SH-SY5Y (cell line): ENCODE measurements at regions not wholly inside any gene's neighbourhood (a gene's known extent, or its start where the extent isn't known, plus 50 kb on each side); places are given as distances from the start of the nearest gene placed in this dataset.

Experiments
- GATA2 ChIP-seq: IDR thresholded peaks from 2 replicates; pipeline ENCODE4 v1.6.1; 2011; ENCODE audit warnings: mild to moderate bottlenecking, low read depth, low read length
- GATA3 ChIP-seq: IDR thresholded peaks from 2 replicates; pipeline ENCODE4 v1.6.1; 2011; ENCODE audit warnings: low read depth, mild to moderate bottlenecking, low read length, moderate library complexity

DNA sequence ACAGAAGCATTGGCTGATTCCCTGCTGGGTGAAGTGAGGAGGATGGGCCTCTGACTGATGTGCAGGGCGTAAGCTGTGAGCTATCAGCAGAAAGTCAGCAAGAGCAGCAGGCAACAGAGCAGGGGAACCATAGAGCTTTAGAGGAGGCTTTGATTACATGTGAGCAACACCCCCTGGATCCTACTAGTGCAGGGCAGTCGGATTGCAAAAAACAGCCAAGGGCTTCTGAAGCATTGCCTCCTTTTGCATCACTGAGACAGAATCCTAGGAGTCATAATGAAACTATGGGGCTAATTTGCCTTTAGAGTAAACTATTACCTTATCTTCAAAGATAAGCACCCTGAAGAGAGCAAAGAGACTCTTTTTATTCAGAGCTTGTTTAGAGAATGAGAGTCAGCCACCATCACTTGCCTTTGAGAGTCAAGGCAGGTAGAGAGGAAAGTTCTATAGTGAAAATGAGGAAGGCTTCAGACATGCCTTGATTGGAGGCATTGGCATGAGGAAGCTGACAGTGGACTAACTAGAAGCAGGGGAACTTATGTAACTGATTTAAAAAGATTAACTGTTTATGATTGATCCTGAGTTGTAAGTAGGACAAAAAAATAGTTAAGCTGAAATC lies 420.3 kb downstream of the PDHA2 start:
- TF ChIP-seq GATA2 (no peak), GATA3 (no peak)

DNA sequence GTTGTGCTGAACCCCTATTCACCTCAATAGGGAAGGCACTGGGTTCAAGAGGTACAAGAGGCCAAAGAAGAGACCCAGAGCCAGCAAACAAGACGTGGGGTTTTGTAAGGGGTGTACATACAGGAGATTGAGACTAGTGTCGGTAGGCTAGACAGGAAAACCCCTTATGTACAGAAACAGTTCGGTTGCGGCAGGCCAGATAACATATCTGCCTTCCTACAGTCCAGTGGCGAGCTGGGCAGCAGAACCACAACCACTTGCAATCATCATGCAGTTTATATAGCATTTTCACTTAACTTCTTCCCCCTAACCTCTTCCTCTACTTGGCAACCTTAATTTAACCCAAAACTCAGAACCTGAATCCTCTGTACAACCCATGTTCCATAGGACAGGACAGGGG lies 422.2 kb downstream of the PDHA2 start:
- TF ChIP-seq GATA3, result no peak
- TF ChIP-seq GATA2, result no peak

DNA sequence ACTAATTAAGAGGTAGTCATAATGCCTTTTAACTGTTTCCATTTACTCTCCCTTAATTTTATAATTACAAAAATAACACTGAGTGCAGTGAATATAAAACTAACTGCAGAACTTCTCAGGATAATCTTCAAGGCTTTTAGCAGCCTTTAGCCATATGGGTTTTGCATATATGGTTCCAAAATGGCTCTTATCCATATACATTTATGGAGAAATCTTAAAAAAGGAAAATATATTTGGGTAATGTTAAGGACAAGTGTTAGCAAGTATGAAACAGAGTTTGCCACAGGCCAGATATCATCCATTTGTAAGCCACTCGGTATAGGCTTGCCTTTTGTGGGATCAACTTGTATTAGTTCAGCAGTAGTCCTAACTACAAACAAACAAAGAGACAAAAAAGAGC lies 423.4 kb downstream of the PDHA2 start:
- TF ChIP-seq GATA2 (no peak), GATA3 (no peak)

GRCh38 chr4:96264941-96265463 lies 425.1 kb downstream of the PDHA2 start:
- TF ChIP-seq GATA2 (no peak), GATA3 (no peak)

- TF ChIP-seq GATA2 (no peak), GATA3 (no peak)
These were observed 453.9 kb downstream of the PDHA2 start for GRCh38 chr4:96293806-96294205.

- TF ChIP-seq GATA2 (no peak), GATA3 (no peak)
These were observed 455.3 kb downstream of the PDHA2 start for GRCh38 chr4:96295143-96295741.

- TF ChIP-seq GATA2, result no peak
- no peak for TF ChIP-seq GATA3
These were observed 461.8 kb downstream of the PDHA2 start for GRCh38 chr4:96301715-96302114.

GRCh38 chr4:96305030-96305429 lies 465.1 kb downstream of the PDHA2 start:
- TF ChIP-seq GATA3 (peak; percentile 67), GATA2 (peak; percentile 57; the same call in 1 of the 2 replicates)

- no peak for TF ChIP-seq GATA2
- no peak for TF ChIP-seq GATA3
These were observed 472.3 kb downstream of the PDHA2 start for GRCh38 chr4:96312046-96312685.

GRCh38 chr4:96315815-96316214 lies 475.9 kb downstream of the PDHA2 start:
- no peak for TF ChIP-seq GATA3
- no peak for TF ChIP-seq GATA2

- TF ChIP-seq GATA2, result no peak
- TF ChIP-seq GATA3, result no peak
These were observed 476.9 kb downstream of the PDHA2 start for GRCh38 chr4:96316776-96317175.

DNA sequence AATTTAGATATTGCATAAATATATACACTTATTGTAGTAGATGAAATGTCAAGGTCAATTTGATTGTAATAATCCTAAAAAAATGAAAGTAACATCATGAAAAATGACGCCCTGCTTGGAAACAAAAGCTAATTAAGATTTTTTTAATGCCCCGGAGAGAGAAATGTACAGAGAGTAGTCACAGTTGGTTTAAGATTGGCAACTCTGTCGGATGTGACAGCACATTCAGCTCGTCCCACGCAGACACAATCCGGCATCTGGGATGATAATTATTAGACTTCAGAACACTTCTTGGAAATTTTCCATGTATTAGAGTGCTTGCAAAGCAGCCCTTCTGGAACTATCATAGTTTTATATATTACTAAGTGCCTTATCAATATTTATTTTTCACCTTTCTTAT lies 478.0 kb downstream of the PDHA2 start:
- TF ChIP-seq GATA3 (no peak), GATA2 (no peak)

- TF ChIP-seq GATA3 (no peak), GATA2 (no peak)
These were observed 487.0 kb downstream of the PDHA2 start for GRCh38 chr4:96326846-96327245.

- no peak for TF ChIP-seq GATA2
- no peak for TF ChIP-seq GATA3
These were observed 502.3 kb downstream of the PDHA2 start for GRCh38 chr4:96342196-96342595.

GRCh38 chr4:96342790-96343455 lies 503.0 kb downstream of the PDHA2 start:
- TF ChIP-seq GATA2 (no peak), GATA3 (no peak)
